MCF 10A (cell line): ENCODE measurements at regions not wholly inside any gene's neighbourhood (a gene's known extent, or its start where the extent isn't known, plus 50 kb on each side); places are given as distances from the start of the nearest gene placed in this dataset.

Experiments used
- BruUV-seq: library from RNA; stranded (reverse); fragments of 400-500 nt; replicated peaks from 2 replicates; lab custom pipeline; 2021; lab: Mats Ljungman, UMichigan
- CTCF ChIA-PET: fragments of 300-600 bp; sonication (Branson Sonifier 250); formaldehyde crosslinking; extraction: SDS; loops from one replicate; lab custom pipeline; 2021; ENCODE audit warnings: antibody characterized with exemption, inconsistent platforms; lab: Yijun Ruan, JAX
- POLR2A ChIA-PET: fragments of 300-600, 350-650 bp; sonication (Branson Sonifier 250); formaldehyde crosslinking; extraction: SDS; loops from one replicate; lab custom pipeline; 2020; ENCODE audit warnings: antibody characterized with exemption, inconsistent platforms; lab: Yijun Ruan, JAX
- DNase-seq: peaks from one replicate; pipeline ENCODE4 v3.0.0-alpha.2; 2018; ENCODE audit not compliant: unreplicated experiment
- H3K27ac Mint-ChIP-seq: one replicate; pipeline ENCODE4 v1.8.0; 2022; ENCODE audit warnings: mild to moderate bottlenecking, low read depth, mixed read lengths; ENCODE audit not compliant: unreplicated experiment
- H3K27me3 Mint-ChIP-seq: one replicate; pipeline ENCODE4 v1.8.0; 2022; ENCODE audit warnings: mixed read lengths; ENCODE audit not compliant: insufficient read depth, unreplicated experiment
- H3K36me3 Mint-ChIP-seq: one replicate; pipeline ENCODE4 v1.8.0; 2022; ENCODE audit warnings: mild to moderate bottlenecking, moderate library complexity, mixed read lengths; ENCODE audit not compliant: insufficient read depth, unreplicated experiment
- H3K4me1 Mint-ChIP-seq: one replicate; pipeline ENCODE4 v1.8.0; 2022; ENCODE audit warnings: mixed read lengths; ENCODE audit not compliant: insufficient read depth, unreplicated experiment
- H3K4me3 Mint-ChIP-seq: one replicate; pipeline ENCODE4 v1.8.0; 2022; ENCODE audit warnings: mild to moderate bottlenecking, moderate library complexity, mixed read lengths; ENCODE audit not compliant: unreplicated experiment
- H3K9me3 Mint-ChIP-seq: one replicate; pipeline ENCODE4 v1.8.0; 2022; ENCODE audit warnings: mixed read lengths; ENCODE audit not compliant: unreplicated experiment
- intact Hi-C: fragments of 100-400 bp; cut with micrococcal nuclease; formaldehyde crosslinking; loops from 2 replicates; pipeline ENCODE4 v1.14.1; 2022
- TF ChIP-seq, protein P1 (sequence below): fragments of 200-600 bp; IDR thresholded peaks from one replicate; pipeline ENCODE4 v1.8.0; 2022; ENCODE audit warnings: antibody characterized with exemption, mild to moderate bottlenecking; ENCODE audit not compliant: unreplicated experiment

DNA sequence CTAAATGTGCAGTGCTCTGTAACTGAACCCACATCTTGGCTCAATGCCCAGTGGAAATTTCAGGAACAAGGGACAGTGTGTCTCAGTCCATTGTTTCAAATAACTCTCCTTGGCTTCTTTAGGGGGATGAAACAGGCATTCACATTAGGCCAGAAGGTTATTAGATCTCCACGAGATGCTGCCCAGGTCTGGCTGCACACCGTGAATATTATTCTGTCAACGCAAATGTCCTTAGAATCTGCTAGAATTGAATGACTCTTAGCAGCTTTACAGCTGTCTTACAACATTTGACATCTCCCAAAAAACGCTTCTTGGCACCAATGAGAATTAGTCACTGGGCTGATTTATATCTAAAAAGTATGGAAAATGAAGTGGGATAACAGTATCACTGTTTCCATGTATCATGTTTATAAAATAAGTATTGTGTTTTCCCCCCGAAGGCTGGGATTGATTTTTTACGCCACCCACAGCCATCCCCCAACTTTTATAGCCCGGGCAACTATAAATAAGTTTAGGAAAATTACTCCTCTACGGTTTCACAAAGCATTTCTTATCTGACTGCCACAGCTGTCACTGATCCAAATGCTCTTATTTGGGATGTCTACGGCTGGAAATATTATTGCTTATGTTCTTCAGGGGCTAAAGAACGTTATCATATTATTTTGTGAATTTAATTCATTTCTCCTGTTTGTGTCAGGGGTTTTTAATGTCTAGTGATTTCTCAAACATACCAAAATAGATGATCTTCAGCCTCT lies 559.7 kb upstream of the FAT1 start:
- H3K27ac Mint-ChIP-seq: no peak overlapping the region
- no peaks in the 10 kb centered on the region for H3K36me3 Mint-ChIP-seq
- no peaks in the 10 kb centered on the region for H3K27me3 Mint-ChIP-seq
- H3K9me3 Mint-ChIP-seq: no peaks in the 10 kb centered on the region
- DNase-seq: peak; percentile 12
- no peak overlapping the region for H3K4me3 Mint-ChIP-seq
- TF ChIP-seq, protein P1, sequence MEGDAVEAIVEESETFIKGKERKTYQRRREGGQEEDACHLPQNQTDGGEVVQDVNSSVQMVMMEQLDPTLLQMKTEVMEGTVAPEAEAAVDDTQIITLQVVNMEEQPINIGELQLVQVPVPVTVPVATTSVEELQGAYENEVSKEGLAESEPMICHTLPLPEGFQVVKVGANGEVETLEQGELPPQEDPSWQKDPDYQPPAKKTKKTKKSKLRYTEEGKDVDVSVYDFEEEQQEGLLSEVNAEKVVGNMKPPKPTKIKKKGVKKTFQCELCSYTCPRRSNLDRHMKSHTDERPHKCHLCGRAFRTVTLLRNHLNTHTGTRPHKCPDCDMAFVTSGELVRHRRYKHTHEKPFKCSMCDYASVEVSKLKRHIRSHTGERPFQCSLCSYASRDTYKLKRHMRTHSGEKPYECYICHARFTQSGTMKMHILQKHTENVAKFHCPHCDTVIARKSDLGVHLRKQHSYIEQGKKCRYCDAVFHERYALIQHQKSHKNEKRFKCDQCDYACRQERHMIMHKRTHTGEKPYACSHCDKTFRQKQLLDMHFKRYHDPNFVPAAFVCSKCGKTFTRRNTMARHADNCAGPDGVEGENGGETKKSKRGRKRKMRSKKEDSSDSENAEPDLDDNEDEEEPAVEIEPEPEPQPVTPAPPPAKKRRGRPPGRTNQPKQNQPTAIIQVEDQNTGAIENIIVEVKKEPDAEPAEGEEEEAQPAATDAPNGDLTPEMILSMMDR: no peak
- no TSS peak for BruUV-seq
- ChIA-PET POLR2A (interaction anchor here (0.6 kb wide), 2 partner anchors 110 to 273 kb away, joined by 3 read pairs; no protein-coding TSS in a partner anchor), CTCF (no interaction called here)
- intact Hi-C loops: no loop called here
- no peaks in the 10 kb centered on the region for H3K4me1 Mint-ChIP-seq

DNA sequence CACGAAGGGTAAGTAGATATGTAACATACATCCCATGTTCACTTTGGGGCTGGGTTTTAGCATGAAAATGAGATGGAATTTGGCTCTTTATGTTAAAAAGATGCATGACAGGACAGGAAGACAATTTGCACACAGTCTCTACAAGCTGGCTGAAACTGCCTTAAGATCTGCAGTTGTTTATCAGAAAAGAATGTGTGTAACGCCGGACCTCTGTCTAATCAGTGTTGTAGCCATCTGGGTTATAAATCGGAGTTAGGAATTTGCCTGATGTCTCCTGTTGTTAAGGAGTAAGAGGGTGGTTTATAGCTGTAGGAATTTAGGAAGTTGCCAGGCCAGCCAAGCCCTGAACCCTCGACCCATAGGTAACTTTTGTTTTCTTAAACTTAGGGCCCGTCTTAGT lies 562.9 kb upstream of the FAT1 start:
- TF ChIP-seq, protein P1: no peak
- CTCF ChIA-PET: no interaction called here
- no peak overlapping the region for H3K4me3 Mint-ChIP-seq

DNA sequence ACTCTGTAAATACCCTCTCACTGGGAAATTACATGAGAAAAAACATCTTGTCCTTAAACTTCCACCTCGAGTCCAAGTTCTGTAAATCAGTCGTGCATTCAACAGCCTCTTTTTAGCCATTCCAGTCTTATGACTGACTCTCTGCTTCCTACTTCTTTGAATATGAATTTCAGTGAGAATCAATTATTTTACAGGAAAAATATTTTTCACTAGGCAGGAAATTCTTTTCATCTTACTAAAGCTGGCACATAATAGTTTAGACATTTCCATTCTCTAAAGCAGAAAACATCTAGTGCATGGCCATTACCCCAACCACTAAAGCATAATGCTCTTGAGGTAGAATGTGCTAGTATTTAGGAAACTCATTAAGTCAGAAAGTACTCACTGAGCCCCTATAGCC lies 565.7 kb upstream of the FAT1 start:
- BruUV-seq: no TSS peak
- H3K27me3 Mint-ChIP-seq: no peaks in the 10 kb centered on the region
- peaks cover 3% of the 10 kb centered on the region for H3K4me1 Mint-ChIP-seq
- intact Hi-C loops: no loop called here
- no peaks in the 10 kb centered on the region for H3K36me3 Mint-ChIP-seq
- POLR2A ChIA-PET: no interaction called here
- DNase-seq: no peak
- no peaks in the 10 kb centered on the region for H3K9me3 Mint-ChIP-seq
- H3K4me3 Mint-ChIP-seq: no peak overlapping the region
- CTCF ChIA-PET: no interaction called here
- TF ChIP-seq, protein P1: no peak
- no peak overlapping the region for H3K27ac Mint-ChIP-seq

More for the DNA sequence above, 562.9 kb upstream of the FAT1 start:
- POLR2A ChIA-PET: interaction anchor here (0.6 kb wide), 1 partner anchor 8 kb away, joined by 3 read pairs; no protein-coding TSS in a partner anchor
- no peak overlapping the region for H3K27ac Mint-ChIP-seq
- DNase-seq: no peak
- H3K27me3 Mint-ChIP-seq: no peaks in the 10 kb centered on the region
- no peaks in the 10 kb centered on the region for H3K9me3 Mint-ChIP-seq
- no peaks in the 10 kb centered on the region for H3K4me1 Mint-ChIP-seq
- no peaks in the 10 kb centered on the region for H3K36me3 Mint-ChIP-seq
- intact Hi-C loops: no loop called here
- no TSS peak for BruUV-seq

DNA sequence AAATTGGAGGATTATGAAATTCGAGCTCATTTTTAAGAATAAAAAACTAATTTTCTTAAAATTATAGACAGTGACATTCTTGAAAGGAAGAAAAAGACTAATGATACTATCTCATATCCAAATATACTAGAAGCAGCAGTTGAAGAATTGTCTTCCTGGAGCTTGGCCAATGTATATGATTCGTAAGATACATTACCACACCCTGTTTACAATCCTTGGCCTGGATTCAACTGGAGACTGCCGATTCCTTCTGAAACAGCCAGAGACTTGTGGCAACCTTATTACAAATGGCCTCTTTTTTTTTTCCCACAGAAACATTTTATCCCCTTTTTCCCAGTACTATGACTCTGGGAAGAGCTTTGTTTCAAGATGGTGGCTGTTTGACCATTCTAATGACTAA lies 571.2 kb upstream of the FAT1 start:
- peak; percentile 94 for DNase-seq
- ChIA-PET CTCF (interaction anchor here (0.6 kb wide), 1 partner anchor 11 kb away, joined by 3 read pairs; no protein-coding TSS in a partner anchor), POLR2A (interaction anchor here (0.6 to 1.0 kb wide), 4 partner anchors 9 to 230 kb away, joined by 3 to 4 read pairs (median 3); no protein-coding TSS in a partner anchor)
- no peak overlapping the region for H3K4me3 Mint-ChIP-seq
- H3K27ac Mint-ChIP-seq: peak overlapping the region; percentile 25
- no TSS peak for BruUV-seq
- H3K9me3 Mint-ChIP-seq: peaks cover 16% of the 10 kb centered on the region
- H3K36me3 Mint-ChIP-seq: no peaks in the 10 kb centered on the region
- no peaks in the 10 kb centered on the region for H3K27me3 Mint-ChIP-seq
- peaks cover 13% of the 10 kb centered on the region for H3K4me1 Mint-ChIP-seq
- intact Hi-C loops: no loop called here
- TF ChIP-seq, protein P1: no peak
